AG04450 (cell line): ENCODE measurements at regions not wholly inside any gene's neighbourhood (a gene's known extent, or its start where the extent isn't known, plus 50 kb on each side); places are given as distances from the start of the nearest gene placed in this dataset.

Source experiments
- CTCF ChIA-PET: fragments of 300-600, 350-600 bp; formaldehyde crosslinking; extraction: SDS; loops from one replicate; lab custom pipeline; 2022; ENCODE audit warnings: antibody characterized with exemption, inconsistent platforms; lab: Charles Lee
- POLR2A ChIA-PET: fragments of 350-600 bp; formaldehyde crosslinking; extraction: SDS; loops from one replicate; lab custom pipeline; 2021; ENCODE audit warnings: antibody characterized with exemption, inconsistent platforms; lab: Yijun Ruan, JAX
- DNase-seq: peaks from one replicate; pipeline ENCODE4 v3.0.0-alpha.2; 2011; ENCODE audit warnings: low read depth, low spot score
- H3K27ac ChIP-seq: one replicate; pipeline ENCODE4 v1.5.1; 2012; ENCODE audit warnings: low read depth, low read length, control low read depth
- H3K27me3 ChIP-seq: one replicate; pipeline ENCODE4 v1.6.0; 2012; ENCODE audit warnings: low read length; ENCODE audit not compliant: control insufficient read depth, insufficient read depth
- H3K4me3 ChIP-seq: 2 replicates; pipeline ENCODE4 v1.5.1; 2011; ENCODE audit warnings: mild to moderate bottlenecking, low read depth, low read length, control low read depth
- H3K9me3 ChIP-seq: 2 replicates; pipeline ENCODE4 v1.5.1; 2012; ENCODE audit warnings: low read length; ENCODE audit not compliant: control insufficient read depth, insufficient read depth
- CTCF ChIP-seq: IDR thresholded peaks from 2 replicates; pipeline ENCODE4 v1.5.1; 2011; ENCODE audit warnings: low read depth, low read length, control low read depth, inconsistent platforms

DNA sequence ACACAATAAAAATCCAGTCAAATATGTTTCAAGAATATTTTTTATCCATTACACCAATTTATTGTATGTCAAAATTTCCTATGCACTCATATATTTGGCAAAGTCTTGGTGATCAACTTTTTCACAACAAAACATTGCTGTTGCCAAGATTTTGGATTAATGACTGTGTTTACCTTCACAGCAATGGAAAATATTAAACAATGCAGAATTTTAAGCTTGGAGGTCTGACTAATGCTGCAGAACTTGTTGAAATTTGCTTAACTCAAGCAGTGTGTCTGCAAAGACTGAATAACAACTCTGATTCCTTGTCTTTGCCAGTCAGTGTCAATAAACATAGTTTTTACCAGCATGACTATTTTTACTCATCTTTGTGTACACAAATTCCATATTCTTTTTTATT is 336.4 kb downstream of the CCER1 start:
- CTCF ChIA-PET, result no interaction called here
- H3K9me3 ChIP-seq, result no peaks in the 10 kb centered on the region
- no peak for TF ChIP-seq CTCF
- H3K27me3 ChIP-seq, result no peaks in the 10 kb centered on the region
- DNase-seq, result no peak
- H3K27ac ChIP-seq, result no peak overlapping the region
- POLR2A ChIA-PET, result no interaction called here
- H3K4me3 ChIP-seq, result no peak overlapping the region

DNA sequence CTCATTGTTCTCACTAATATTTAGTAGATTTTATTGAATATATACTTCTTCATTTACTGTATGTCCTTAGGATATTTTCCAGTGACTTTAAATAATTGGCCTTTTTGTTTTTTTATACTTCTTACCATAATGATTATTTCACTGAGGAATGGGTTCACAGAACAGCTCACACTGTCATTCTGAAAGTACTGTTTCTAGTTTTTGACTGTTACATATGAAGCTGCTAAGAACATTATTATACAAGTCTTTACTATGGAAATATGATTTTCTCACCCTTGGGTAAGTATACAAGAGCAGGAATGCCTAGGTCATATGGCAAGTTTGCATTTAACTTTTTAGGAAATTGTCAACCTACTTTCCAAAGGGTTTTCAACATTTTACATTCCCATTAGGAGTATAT is 343.1 kb downstream of the CCER1 start:
- POLR2A ChIA-PET, result no interaction called here
- H3K27me3 ChIP-seq, result no peaks in the 10 kb centered on the region
- no peak overlapping the region for H3K4me3 ChIP-seq
- no peak for TF ChIP-seq CTCF
- no peak overlapping the region for H3K27ac ChIP-seq
- no peak for DNase-seq
- CTCF ChIA-PET, result no interaction called here
- H3K9me3 ChIP-seq, result no peaks in the 10 kb centered on the region

GRCh38 chr12:90611048-90611447 is 343.9 kb downstream of the CCER1 start:
- no peak for TF ChIP-seq CTCF
- ChIA-PET POLR2A (no interaction called here), CTCF (no interaction called here)
- H3K27ac ChIP-seq, result no peak overlapping the region
- H3K9me3 ChIP-seq, result no peaks in the 10 kb centered on the region
- H3K4me3 ChIP-seq, result no peak overlapping the region
- H3K27me3 ChIP-seq, result no peaks in the 10 kb centered on the region
- DNase-seq, result no peak

GRCh38 chr12:90593596-90594295 is 361.2 kb downstream of the CCER1 start:
- no peak for DNase-seq
- H3K27me3 ChIP-seq, result no peaks in the 10 kb centered on the region
- POLR2A ChIA-PET, result no interaction called here

More at GRCh38 chr12:90593596-90594295, 361.2 kb downstream of the CCER1 start:
- Histone ChIP-seq H3K4me3 (no peak overlapping the region), H3K27ac (no peak overlapping the region), H3K9me3 (no peaks in the 10 kb centered on the region)
- TF ChIP-seq CTCF, result no peak
- CTCF ChIA-PET, result no interaction called here
